GM18868 (cell line): ENCODE measurements at regions not wholly inside any gene's neighbourhood (a gene's known extent, or its start where the extent isn't known, plus 50 kb on each side); places are given as distances from the start of the nearest gene placed in this dataset.

ENCODE experiments used
- ATAC-seq: cut with Tn5 transposase; IDR thresholded peaks from one replicate; pipeline ENCODE4 v1.9.1; 2021; ENCODE audit warnings: mild to moderate bottlenecking, moderate library complexity; ENCODE audit not compliant: unreplicated experiment

DNA sequence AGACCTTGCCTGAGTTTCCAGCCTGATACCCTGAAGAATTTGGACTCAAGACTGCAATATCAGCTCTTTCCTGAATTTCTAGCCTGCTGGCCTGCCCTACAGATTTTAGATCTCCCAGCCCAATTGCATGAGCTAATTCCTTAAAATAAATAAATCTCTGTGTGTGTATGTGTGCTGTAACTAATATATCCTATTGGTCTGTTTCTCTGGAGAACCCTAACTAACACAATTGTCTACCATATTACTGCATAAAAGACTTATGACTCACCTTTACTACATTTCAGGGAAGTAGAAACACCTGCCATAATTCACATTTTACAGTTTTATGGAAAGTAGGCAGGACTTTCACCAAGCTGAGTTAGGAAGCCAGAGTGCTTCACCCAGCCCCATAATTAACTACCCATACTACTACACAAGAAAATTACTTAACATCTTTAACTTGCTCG lies 90.7 kb upstream of the BEND6 start:
- ATAC-seq = no peak

GRCh38 chr6:56863366-56863765 lies 91.5 kb upstream of the BEND6 start:
- no peak for ATAC-seq

DNA sequence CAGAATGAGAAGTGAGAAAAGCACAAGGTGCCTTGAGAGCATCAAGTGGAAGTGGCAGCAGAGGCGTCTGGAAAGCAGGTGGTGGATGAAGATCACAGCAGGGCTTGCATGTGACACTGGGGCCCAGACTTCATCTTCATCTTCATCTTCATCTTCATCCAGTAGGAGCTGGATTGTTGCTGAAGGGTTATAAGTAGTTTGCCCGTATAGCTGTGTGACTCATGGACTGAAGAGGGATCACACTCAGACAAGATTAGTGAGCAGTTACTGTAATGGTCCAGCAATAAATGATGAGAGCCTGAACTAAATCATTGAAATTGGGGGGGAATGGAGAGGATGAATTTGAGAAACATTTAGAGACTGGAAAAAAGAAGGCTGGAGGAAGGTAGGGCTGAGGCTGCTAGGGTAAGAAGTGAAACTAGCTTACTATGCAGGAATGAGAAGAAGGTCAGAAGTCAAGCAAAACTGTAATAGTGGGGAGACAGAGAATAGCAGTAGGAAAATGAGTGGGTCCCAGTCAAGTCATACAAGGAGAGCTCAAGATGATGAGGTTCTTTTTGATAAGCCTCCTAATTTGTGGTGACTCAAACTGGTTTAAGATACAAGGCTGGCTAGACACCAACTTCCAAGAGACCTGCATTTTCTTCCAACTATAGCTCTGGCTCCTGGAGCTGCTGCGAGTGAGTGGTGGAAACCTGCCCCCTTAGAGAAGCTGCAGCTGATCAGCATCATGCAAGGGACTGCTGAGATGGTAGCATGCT lies 92.3 kb upstream of the BEND6 start:
- ATAC-seq = peak; percentile 44

- no peak for ATAC-seq
Measured at GRCh38 chr6:56860475-56860874, 94.4 kb upstream of the BEND6 start.

- ATAC-seq = no peak
Measured at GRCh38 chr6:56856036-56856580, 98.8 kb upstream of the BEND6 start.

GRCh38 chr6:56854086-56854485 lies 100.8 kb upstream of the BEND6 start:
- no peak for ATAC-seq

DNA sequence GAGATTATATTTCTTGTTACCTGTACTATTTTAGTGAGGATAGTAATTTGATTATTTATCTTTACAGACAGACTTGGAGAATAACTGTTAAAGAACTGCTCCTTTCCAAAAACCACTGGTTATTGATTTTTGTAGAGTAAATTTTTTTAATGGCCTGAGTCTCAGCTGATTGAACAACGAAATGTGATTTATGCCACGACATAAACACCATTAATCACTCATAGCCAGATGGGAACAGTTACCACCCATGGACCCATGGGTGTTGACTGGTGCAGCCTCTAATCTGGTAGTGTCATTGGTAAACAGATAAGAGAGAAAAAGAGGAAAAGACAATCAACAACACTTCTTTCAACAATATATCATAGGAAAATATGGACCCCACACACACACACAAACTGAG lies 101.4 kb upstream of the BEND6 start:
- ATAC-seq = no peak

DNA sequence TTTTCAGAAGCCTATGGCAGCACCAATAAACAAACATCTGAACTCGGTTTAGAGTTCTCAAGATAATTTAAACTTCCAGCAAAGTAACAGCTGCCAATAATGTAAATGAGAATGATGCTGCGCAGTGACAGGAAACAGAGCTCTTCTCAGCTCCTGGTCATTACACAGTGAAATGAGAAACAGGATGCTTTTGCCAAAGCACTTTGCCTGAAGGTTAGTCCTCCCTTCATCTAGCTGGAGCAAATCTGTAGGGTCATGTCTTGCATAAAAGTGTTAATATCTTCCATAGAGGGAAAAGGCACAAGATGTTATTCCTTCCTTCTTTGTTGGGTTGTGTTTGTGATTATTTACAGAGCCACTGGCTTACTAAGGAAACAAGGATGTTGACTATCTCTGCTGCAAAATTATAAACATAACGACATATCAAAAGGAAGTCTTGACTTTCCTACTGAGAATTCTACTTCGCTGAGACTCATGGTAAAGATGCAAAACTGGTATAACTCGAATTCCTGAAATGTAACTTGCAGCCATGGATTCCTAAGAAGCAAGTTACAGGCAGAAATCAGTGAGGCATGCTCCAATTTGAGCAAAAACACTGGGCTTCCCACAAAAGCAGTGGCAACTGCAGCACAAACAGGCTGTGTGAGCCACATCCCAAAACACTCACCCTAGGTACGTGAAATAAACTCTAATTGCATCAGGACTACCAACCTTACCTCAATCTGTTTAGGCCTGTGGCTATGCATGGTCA lies 102.5 kb upstream of the BEND6 start:
- ATAC-seq = peak; percentile 7

GRCh38 chr6:56851541-56852259 lies 103.2 kb upstream of the BEND6 start:
- peak; percentile 86 for ATAC-seq

- no peak for ATAC-seq
Measured at GRCh38 chr6:56851074-56851473, 103.8 kb upstream of the BEND6 start.

GRCh38 chr6:56850626-56851025 lies 104.3 kb upstream of the BEND6 start:
- no peak for ATAC-seq

- peak; percentile 37 for ATAC-seq
Measured at GRCh38 chr6:56849896-56850295, 105.0 kb upstream of the BEND6 start.

- ATAC-seq = no peak
Measured at GRCh38 chr6:56848105-56848504, 106.8 kb upstream of the BEND6 start.

DNA sequence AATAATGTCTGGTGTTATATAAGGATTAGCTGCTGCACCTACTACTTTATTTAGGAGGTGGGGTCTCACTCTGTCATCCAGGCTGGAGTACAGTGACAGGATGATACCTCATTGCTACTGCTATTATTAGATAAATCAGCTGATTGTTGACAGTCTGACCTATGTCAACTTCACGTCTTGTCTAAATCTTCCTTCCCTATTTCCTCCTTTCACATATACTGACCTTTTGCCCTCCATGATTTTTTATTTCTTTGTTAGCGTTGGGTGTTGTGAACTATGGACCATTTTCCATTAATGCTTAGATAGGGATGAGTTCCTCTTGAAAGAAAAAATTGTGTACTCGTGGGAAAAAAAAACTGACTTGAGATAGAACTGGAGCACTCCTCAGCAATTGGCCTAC lies 109.9 kb upstream of the BEND6 start:
- ATAC-seq = no peak

GRCh38 chr6:56843476-56844349 lies 111.2 kb upstream of the BEND6 start:
- ATAC-seq = peak; percentile 82

- peak; percentile 16 for ATAC-seq
Measured at GRCh38 chr6:56842686-56843475, 112.0 kb upstream of the BEND6 start.

GRCh38 chr6:56841751-56842150 lies 113.2 kb upstream of the BEND6 start:
- no peak for ATAC-seq

GRCh38 chr6:56841381-56841749 lies 113.5 kb upstream of the BEND6 start:
- ATAC-seq = no peak

DNA sequence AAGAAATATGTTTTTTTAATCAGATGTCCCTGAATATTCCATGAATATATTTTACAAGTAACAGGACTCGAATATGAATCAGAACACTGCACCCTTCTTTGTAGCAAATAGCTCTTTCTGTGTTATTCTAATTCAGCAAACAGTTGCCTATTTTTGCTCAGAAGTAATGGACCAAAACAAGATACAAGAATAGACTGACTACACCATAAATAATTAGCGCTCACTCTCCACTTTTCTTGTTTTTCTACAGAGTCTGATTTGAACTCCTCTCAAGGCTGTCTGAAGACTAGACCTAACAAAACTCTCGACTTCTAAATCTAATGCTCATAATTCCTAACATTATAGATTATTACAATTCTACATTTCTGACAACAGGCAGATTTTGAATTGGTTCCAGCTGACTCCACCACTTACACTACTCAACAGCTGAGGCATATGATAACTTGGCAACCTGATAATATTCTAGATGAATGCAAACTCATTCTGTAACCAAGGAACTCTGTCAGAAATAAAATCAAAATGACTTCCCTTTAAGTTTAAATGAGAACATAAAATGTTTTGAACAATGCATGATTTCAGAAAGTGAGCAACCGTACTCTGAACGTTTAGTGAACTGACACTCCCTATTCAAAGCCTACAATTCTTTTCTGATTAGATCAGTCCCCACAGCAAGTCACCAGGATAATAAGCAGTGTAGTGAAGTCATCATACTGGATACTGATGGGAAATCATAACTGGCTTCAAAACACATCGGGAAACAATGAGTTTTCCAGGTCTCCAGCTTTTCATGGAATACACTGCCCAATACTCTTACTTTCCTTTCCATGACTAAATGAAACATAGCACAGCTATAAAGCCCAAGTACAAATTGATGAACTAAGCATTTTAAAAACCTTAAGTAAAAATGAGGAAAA lies 114.2 kb upstream of the BEND6 start:
- no peak for ATAC-seq
